ENCODE measurements at regions not wholly inside any gene's neighbourhood (a gene's known extent, or its start where the extent isn't known, plus 50 kb on each side); places are given as distances from the start of the nearest gene placed in this dataset.

- no peak for TF ChIP-seq CTCF (conservative IDR thresholded peaks at IDR 0.05; ENCODE audit: low read depth, low read length)
- DNase-seq (ENCODE audit: low read depth), result no peak
- no peak overlapping the region for H3K4me3 ChIP-seq (ENCODE audit: low read depth, low read length)
These were observed 132.3 kb upstream of the PTCHD1 start for GRCh38 chrX:23202326-23202725.

GRCh38 chrX:23223169-23223568, 111.5 kb upstream of the PTCHD1 start:
- no peak for TF ChIP-seq CTCF (conservative IDR thresholded peaks at IDR 0.05; ENCODE audit: low read depth, low read length)
- H3K4me3 ChIP-seq (ENCODE audit: low read depth, low read length), result no peak overlapping the region
- DNase-seq (ENCODE audit: low read depth), result no peak

DNA sequence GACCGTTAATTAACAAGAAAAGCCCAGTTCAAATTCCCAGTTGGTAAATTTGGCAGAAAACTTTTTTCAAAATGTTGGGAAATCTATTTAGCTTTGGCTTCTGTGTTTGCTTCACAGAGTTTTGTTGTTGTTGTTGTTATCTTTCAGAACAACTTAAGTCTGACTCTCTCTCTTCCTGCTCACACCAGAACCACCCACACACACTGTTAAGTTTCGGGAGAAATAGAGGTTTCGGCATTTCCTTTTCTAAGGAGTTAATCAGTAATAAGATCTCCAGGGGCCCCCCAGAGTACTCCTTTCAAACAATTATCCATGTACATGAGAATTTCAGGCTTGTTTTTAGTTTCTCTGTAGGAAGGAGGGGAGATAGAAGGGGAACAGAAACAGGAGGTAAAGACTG, 106.2 kb upstream of the PTCHD1 start:
- H3K4me3 ChIP-seq (ENCODE audit: low read depth, low read length), result no peak overlapping the region
- no peak for TF ChIP-seq CTCF (conservative IDR thresholded peaks at IDR 0.05; ENCODE audit: low read depth, low read length)
- no peak for DNase-seq (ENCODE audit: low read depth)

DNA sequence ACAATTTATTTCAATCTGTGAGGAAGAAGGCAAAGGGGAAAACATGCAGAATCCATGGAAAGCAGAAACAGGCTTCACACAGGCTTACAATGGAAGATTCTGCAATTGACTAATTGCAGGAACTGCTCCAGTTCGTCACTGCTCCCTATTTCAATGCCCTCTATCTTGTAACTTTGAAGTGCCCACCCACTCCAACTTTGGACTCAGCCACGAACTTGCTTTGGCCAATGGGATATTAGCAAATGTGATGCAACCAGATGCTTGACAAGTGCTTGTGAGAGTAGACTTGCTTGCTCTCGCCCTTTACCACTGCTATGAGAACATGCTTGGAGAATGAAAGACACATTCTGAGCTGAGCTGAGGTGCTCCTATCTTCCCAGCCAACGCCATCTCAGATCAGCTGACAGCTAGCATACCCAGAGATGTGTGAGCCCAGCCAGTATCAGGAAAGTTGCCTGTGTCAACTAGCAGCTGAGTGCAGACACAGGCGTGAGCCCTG, 105.7 kb upstream of the PTCHD1 start:
- TF ChIP-seq CTCF (conservative IDR thresholded peaks at IDR 0.05; ENCODE audit: low read depth, low read length), result no peak
- no peak overlapping the region for H3K4me3 ChIP-seq (ENCODE audit: low read depth, low read length)
- no peak for DNase-seq (ENCODE audit: low read depth)

DNA sequence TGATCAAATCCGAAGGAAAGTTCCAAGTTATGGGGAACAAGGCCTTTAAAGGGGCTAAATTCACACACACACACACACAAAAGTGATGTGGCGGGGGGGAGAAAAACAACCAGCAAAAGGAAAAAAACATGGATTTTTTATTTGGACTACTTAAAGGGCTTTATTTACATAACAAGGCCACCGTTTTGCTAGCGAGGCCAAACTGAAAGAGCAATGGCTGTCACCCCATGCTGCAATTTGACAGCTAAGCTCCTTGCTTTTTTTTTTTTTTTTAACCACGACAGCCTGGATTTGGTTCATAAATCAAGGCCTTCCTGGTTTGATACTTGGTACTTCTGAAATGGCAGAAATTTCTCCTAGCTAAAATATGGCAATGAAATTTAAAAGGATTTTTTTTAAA, 99.6 kb upstream of the PTCHD1 start:
- H3K4me3 ChIP-seq (ENCODE audit: low read depth, low read length), result no peak overlapping the region
- DNase-seq (ENCODE audit: low read depth), result no peak
- TF ChIP-seq CTCF (conservative IDR thresholded peaks at IDR 0.05; ENCODE audit: low read depth, low read length), result no peak

GRCh38 chrX:23246001-23246400, 88.6 kb upstream of the PTCHD1 start:
- peak; percentile 13 for DNase-seq (ENCODE audit: low read depth)
- H3K4me3 ChIP-seq (ENCODE audit: low read depth, low read length), result no peak overlapping the region
- TF ChIP-seq CTCF (conservative IDR thresholded peaks at IDR 0.05; ENCODE audit: low read depth, low read length), result no peak

- TF ChIP-seq CTCF (conservative IDR thresholded peaks at IDR 0.05; ENCODE audit: low read depth, low read length), result no peak
- no peak overlapping the region for H3K4me3 ChIP-seq (ENCODE audit: low read depth, low read length)
- no peak for DNase-seq (ENCODE audit: low read depth)
These were observed 86.5 kb upstream of the PTCHD1 start for GRCh38 chrX:23248187-23248586.
